ENCODE measurements at regions not wholly inside any gene's neighbourhood (a gene's known extent, or its start where the extent isn't known, plus 50 kb on each side); places are given as distances from the start of the nearest gene placed in this dataset.

DNA sequence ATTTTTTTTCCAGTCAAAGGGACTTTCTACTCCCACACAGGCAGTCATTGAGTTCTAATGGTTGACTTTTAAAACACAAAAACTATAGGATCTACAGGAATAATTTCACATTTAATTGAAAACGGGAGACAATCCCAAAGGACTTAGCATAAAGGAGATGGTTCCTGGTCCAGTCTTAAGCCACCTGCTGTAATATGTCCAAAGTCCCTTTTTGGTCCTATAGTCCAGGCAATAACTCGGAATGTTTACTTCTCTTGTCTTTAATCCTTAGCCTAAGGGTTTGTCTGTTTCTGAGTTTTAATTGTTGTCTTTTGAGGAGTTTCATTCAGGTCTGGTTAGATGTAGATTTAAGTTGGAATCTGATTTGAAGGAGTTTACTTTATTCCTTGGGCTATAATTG lies 184.9 kb downstream of the BAMBI start:
- ChIA-PET RAD21 (ENCODE audit: unreplicated experiment) (no interaction called here), SMC1A (ENCODE audit: uncharacterized antibody, unreplicated experiment) (no interaction called here), POLR2A (no interaction called here), CTCF (no interaction called here)
- H3K4me3 ChIP-seq, result no peak overlapping the region
- TF ChIP-seq JUNB (IDR thresholded peaks at IDR 0.05), result no peak
- TF ChIP-seq LARP7 (IDR thresholded peaks at IDR 0.05), result no peak
- no peak for TF ChIP-seq BACH1 (IDR thresholded peaks at IDR 0.05; ENCODE audit: borderline replicate concordance)
- TF ChIP-seq TCF7 (IDR thresholded peaks at IDR 0.05; ENCODE audit: borderline replicate concordance), result no peak
- no peak for TF ChIP-seq CREM (IDR thresholded peaks at IDR 0.05; ENCODE audit: low read depth)
- TF ChIP-seq, protein P1, sequence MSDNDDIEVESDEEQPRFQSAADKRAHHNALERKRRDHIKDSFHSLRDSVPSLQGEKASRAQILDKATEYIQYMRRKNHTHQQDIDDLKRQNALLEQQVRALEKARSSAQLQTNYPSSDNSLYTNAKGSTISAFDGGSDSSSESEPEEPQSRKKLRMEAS (IDR thresholded peaks at IDR 0.05; ENCODE audit: low read depth, low read length), result no peak
- TF ChIP-seq RUNX3 (IDR thresholded peaks at IDR 0.05; ENCODE audit: low read length), result no peak
- no peak for TF ChIP-seq NBN (IDR thresholded peaks at IDR 0.05)
- TF ChIP-seq KAT2A (conservative IDR thresholded peaks at IDR 0.05; ENCODE audit: control insufficient read depth, low read depth, low read length), result no peak
- no peak for TF ChIP-seq IRF4 (IDR thresholded peaks at IDR 0.05; ENCODE audit: low read depth, low read length)
- TF ChIP-seq, protein P2, sequence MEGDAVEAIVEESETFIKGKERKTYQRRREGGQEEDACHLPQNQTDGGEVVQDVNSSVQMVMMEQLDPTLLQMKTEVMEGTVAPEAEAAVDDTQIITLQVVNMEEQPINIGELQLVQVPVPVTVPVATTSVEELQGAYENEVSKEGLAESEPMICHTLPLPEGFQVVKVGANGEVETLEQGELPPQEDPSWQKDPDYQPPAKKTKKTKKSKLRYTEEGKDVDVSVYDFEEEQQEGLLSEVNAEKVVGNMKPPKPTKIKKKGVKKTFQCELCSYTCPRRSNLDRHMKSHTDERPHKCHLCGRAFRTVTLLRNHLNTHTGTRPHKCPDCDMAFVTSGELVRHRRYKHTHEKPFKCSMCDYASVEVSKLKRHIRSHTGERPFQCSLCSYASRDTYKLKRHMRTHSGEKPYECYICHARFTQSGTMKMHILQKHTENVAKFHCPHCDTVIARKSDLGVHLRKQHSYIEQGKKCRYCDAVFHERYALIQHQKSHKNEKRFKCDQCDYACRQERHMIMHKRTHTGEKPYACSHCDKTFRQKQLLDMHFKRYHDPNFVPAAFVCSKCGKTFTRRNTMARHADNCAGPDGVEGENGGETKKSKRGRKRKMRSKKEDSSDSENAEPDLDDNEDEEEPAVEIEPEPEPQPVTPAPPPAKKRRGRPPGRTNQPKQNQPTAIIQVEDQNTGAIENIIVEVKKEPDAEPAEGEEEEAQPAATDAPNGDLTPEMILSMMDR (IDR thresholded peaks at IDR 0.05 in 2 of 3, conservative IDR thresholded peaks at IDR 0.05 in 1 of 3; ENCODE audit: control insufficient read depth in 2 of 3, extremely low read depth in 1 of 3, insufficient read depth in 1 of 3, low read depth in 3 of 3, low read length in 3 of 3), result no peak
- no peak for TF ChIP-seq YBX1 (IDR thresholded peaks at IDR 0.05)
- TF ChIP-seq, protein P3, sequence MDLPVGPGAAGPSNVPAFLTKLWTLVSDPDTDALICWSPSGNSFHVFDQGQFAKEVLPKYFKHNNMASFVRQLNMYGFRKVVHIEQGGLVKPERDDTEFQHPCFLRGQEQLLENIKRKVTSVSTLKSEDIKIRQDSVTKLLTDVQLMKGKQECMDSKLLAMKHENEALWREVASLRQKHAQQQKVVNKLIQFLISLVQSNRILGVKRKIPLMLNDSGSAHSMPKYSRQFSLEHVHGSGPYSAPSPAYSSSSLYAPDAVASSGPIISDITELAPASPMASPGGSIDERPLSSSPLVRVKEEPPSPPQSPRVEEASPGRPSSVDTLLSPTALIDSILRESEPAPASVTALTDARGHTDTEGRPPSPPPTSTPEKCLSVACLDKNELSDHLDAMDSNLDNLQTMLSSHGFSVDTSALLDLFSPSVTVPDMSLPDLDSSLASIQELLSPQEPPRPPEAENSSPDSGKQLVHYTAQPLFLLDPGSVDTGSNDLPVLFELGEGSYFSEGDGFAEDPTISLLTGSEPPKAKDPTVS (IDR thresholded peaks at IDR 0.05; ENCODE audit: low read depth, low read length), result no peak
- TF ChIP-seq NR2F1 (conservative IDR thresholded peaks at IDR 0.05), result no peak
- TF ChIP-seq SMAD1 (IDR thresholded peaks at IDR 0.05; ENCODE audit: low read depth, partially characterized antibody), result no peak
- TF ChIP-seq, protein P4, sequence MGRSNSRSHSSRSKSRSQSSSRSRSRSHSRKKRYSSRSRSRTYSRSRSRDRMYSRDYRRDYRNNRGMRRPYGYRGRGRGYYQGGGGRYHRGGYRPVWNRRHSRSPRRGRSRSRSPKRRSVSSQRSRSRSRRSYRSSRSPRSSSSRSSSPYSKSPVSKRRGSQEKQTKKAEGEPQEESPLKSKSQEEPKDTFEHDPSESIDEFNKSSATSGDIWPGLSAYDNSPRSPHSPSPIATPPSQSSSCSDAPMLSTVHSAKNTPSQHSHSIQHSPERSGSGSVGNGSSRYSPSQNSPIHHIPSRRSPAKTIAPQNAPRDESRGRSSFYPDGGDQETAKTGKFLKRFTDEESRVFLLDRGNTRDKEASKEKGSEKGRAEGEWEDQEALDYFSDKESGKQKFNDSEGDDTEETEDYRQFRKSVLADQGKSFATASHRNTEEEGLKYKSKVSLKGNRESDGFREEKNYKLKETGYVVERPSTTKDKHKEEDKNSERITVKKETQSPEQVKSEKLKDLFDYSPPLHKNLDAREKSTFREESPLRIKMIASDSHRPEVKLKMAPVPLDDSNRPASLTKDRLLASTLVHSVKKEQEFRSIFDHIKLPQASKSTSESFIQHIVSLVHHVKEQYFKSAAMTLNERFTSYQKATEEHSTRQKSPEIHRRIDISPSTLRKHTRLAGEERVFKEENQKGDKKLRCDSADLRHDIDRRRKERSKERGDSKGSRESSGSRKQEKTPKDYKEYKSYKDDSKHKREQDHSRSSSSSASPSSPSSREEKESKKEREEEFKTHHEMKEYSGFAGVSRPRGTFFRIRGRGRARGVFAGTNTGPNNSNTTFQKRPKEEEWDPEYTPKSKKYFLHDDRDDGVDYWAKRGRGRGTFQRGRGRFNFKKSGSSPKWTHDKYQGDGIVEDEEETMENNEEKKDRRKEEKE (IDR thresholded peaks at IDR 0.05), result no peak
- DNase-seq (ENCODE audit: low read depth, low spot score) (no peak), ATAC-seq (no peak), FAIRE-seq (no peak)
- no TSS peak for BruUV-seq (replicated peaks)
- H3K4me2 ChIP-seq (ENCODE audit: control insufficient read depth, insufficient read depth), result no peak overlapping the region
- H3K4me1 ChIP-seq (ENCODE audit: control insufficient read depth, insufficient read depth, low read length), result no peaks in the 10 kb centered on the region
- H3K36me3 ChIP-seq (ENCODE audit: control insufficient read depth in 2 of 2, insufficient read depth in 2 of 2, low read length in 1 of 2), result no peaks in the 10 kb centered on the region
- H3K27me3 ChIP-seq (replicated peaks in 1 of 2; ENCODE audit: control insufficient read depth in 2 of 2, insufficient read depth in 2 of 2, low read length in 1 of 2), result no peaks in the 10 kb centered on the region
- in situ Hi-C loops (cut with MboI) (no loop called here), intact Hi-C loops (cut with micrococcal nuclease; ENCODE audit: unreplicated experiment) (no loop called here)
- H4K20me1 ChIP-seq (ENCODE audit: control insufficient read depth, insufficient read depth), result no peaks in the 10 kb centered on the region
- no peaks in the 10 kb centered on the region; the same call in 2 of the 3 replicates for H3K9me3 ChIP-seq (replicated peaks; ENCODE audit: control insufficient read depth, insufficient read depth, low read length)
- no peak overlapping the region for H3K9ac ChIP-seq (ENCODE audit: control insufficient read depth, insufficient read depth, low read length)
- no peak overlapping the region for H3K27ac ChIP-seq (ENCODE audit: control insufficient read depth, insufficient read depth)
- no peaks in the 10 kb centered on the region for H3K79me2 ChIP-seq (ENCODE audit: control insufficient read depth, insufficient read depth, low read length)
- H2AFZ ChIP-seq (ENCODE audit: control insufficient read depth, low read depth, low read length), result no peak overlapping the region
- 17% methylated on average over 2 of the region's 2 CpGs for WGBS (ENCODE audit: insufficient coverage, insufficient replicate concordance, low lambda C conversion rate, missing lambda C conversion rate)

Data from GM12878 (cell line).